Kidney epithelial cell (primary cell): ENCODE measurements at regions not wholly inside any gene's neighbourhood (a gene's known extent, or its start where the extent isn't known, plus 50 kb on each side); places are given as distances from the start of the nearest gene placed in this dataset.

Source experiments
- DNase-seq: peaks from one replicate; pipeline ENCODE4 v3.0.0-alpha.2; 2010; ENCODE audit warnings: low read depth
- H3K27me3 ChIP-seq: 2 replicates; pipeline ENCODE4 v1.6.0; 2011; ENCODE audit warnings: low read length; ENCODE audit not compliant: control insufficient read depth, insufficient read depth
- H3K36me3 ChIP-seq: 2 replicates; pipeline ENCODE4 v1.5.1; 2011; ENCODE audit warnings: low read length; ENCODE audit not compliant: control insufficient read depth, insufficient read depth
- H3K4me3 ChIP-seq: 2 replicates; pipeline ENCODE4 v1.5.1; 2011; ENCODE audit warnings: low read depth, mild to moderate bottlenecking, control low read depth, low read length
- TF ChIP-seq, protein P1 (sequence below): IDR thresholded peaks from 2 replicates; pipeline ENCODE4 v1.5.1; 2011; ENCODE audit warnings: mild to moderate bottlenecking, moderate library complexity, low read length, control low read depth, inconsistent platforms; ENCODE audit not compliant: insufficient read depth, poor library complexity, severe bottlenecking

DNA sequence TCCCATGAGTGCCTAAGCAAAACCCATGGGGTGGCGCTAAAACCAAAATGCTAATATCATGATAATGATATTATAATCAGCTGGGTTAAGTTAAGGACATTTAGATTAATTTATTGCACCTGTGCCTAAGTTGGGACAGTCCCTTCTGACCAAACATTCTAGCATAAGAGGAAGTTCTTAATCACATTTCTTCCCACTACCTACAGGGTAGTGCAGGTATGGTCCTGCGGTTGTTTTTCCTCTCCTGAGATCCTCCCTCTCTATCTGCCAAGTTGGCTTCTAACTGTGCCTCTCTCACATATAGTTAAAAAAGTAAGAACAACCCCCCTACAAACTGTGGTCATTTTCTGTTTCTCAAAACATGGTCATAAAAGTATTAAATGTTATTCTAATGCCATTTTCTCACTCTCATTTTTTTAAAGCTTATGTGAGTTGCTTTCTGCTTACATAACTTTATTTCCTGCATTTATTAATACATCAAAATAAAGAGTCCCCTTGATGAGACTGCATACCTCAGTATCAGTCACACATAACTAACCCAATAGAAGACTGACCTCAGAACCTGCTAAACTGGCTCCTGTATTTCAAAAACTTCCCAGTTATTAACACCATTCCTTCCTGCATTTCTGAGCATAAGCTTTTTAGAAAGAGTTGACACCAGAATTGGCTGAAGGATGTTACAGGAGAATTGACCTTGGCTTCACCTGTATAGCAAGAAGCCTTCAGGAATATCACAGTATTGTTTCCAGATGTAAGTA is 1332.5 kb downstream of the FSTL5 start:
- DNase-seq: no peak
- no peak overlapping the region for H3K4me3 ChIP-seq
- TF ChIP-seq, protein P1, sequence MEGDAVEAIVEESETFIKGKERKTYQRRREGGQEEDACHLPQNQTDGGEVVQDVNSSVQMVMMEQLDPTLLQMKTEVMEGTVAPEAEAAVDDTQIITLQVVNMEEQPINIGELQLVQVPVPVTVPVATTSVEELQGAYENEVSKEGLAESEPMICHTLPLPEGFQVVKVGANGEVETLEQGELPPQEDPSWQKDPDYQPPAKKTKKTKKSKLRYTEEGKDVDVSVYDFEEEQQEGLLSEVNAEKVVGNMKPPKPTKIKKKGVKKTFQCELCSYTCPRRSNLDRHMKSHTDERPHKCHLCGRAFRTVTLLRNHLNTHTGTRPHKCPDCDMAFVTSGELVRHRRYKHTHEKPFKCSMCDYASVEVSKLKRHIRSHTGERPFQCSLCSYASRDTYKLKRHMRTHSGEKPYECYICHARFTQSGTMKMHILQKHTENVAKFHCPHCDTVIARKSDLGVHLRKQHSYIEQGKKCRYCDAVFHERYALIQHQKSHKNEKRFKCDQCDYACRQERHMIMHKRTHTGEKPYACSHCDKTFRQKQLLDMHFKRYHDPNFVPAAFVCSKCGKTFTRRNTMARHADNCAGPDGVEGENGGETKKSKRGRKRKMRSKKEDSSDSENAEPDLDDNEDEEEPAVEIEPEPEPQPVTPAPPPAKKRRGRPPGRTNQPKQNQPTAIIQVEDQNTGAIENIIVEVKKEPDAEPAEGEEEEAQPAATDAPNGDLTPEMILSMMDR: no peak
- no peaks in the 10 kb centered on the region for H3K27me3 ChIP-seq
- no peaks in the 10 kb centered on the region for H3K36me3 ChIP-seq

DNA sequence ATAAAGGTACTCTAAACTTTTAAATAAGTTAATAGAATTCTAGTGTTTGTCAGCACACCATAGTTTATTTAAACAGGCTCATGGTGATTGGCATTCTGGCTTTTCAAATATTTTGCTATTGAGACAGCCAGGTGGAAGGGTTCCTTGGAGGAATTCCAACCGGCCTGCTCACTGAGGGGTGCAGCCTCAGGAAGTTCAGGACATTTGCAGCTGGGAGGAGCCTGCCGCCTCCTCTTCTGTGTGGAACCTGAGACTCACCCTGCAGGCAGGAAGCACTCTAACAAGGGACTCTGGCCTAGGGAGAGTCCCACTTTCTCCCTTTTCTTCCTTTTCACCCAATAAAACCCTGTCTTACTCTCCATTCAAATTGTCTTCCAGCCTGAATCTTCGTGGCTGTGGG is 1328.0 kb downstream of the FSTL5 start:
- no peaks in the 10 kb centered on the region for H3K36me3 ChIP-seq
- DNase-seq: peak; percentile 49
- H3K4me3 ChIP-seq: no peak overlapping the region
- TF ChIP-seq, protein P1: no peak
- H3K27me3 ChIP-seq: no peaks in the 10 kb centered on the region

DNA sequence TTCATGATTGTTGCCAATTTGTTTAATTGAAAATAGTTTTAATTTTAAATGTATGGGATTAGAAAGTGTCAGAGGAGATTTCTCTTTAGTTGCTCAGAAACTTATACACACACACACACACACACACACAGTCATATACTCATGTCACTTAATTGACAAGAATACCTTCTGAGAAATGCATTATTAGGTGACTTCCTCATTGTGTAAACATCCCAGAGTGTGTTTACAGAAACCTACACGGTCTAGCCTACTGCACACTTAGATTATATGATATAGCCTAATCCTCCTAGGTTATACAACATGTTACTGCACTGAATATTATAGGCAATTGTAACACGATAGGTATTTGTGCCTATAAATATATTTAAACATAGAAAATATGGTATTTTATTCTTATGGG is 1327.4 kb downstream of the FSTL5 start:
- no peak for DNase-seq
- Histone ChIP-seq H3K4me3 (no peak overlapping the region), H3K36me3 (no peaks in the 10 kb centered on the region), H3K27me3 (no peaks in the 10 kb centered on the region)
- TF ChIP-seq, protein P1: no peak

DNA sequence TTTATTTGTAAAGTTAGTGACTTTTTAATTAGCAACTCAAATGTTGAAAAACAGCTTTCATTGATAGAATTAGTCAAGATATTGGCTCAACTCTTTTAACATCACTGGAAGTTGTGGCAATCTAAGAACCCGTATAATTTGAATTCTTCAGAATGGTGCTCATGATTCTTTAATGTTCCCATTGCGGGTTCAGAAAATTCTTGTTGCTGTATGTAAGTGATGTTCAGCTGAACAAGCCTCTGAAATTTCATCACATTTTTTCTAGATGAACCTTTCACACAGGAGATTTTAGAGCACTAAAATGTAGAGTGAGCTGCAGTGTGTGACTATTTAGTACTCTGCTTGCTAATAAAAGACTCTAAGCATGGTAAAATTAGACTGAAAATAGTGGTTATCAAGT is 1317.7 kb downstream of the FSTL5 start:
- TF ChIP-seq, protein P1: no peak

DNA sequence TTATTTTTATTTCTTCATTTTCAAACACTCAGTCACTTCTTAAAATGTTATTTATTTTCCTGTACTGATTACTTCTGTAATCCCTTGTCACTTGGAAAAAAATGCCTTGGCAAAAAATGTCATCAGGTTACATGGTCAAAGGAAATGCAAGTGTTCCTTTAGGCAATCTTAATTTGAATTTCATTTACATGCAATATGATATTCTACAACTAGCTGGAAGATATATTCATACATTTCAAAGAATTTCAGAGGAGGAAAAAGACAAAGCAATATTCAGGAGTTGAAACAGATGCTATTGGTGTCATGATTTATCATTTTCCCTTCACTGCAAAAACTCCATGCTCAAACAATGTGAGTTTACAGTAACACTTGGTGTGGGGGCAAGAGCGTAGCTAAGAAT is 1316.6 kb downstream of the FSTL5 start:
- no peak for DNase-seq
- Histone ChIP-seq H3K36me3 (no peaks in the 10 kb centered on the region), H3K4me3 (no peak overlapping the region), H3K27me3 (no peaks in the 10 kb centered on the region)
- TF ChIP-seq, protein P1: no peak

More for the DNA sequence above, 1317.7 kb downstream of the FSTL5 start:
- Histone ChIP-seq H3K27me3 (no peaks in the 10 kb centered on the region), H3K36me3 (no peaks in the 10 kb centered on the region), H3K4me3 (no peak overlapping the region)
- no peak for DNase-seq

DNA sequence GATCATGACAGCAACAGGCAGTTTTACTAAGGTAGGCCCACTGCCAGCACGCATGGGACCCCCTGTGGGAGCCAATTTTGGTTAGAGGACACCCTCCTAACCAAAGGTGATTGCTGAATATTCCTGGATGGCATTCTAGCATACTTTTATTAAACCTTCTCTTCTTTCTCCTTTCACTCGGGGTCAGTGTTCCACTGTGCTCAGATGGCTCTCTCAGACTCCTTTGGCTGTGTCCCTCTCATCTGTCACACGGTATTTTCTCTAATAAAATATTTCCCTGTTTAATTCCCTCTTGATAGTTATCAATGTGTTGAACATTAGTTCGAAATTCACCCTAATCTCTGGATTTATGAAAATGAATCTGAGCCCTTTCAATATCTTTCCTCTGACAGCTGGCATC is 1315.3 kb downstream of the FSTL5 start:
- H3K4me3 ChIP-seq: no peak overlapping the region
- TF ChIP-seq, protein P1: no peak
- H3K36me3 ChIP-seq: no peaks in the 10 kb centered on the region
- DNase-seq: no peak
- no peaks in the 10 kb centered on the region for H3K27me3 ChIP-seq
